ENCODE measurements at regions not wholly inside any gene's neighbourhood (a gene's known extent, or its start where the extent isn't known, plus 50 kb on each side); places are given as distances from the start of the nearest gene placed in this dataset.

- peak; percentile 81 for DNase-seq (ENCODE audit: low read depth)
- peak overlapping the region; percentile 67 for H3K4me2 ChIP-seq (ENCODE audit: low read length)
These were observed 99.8 kb upstream of the ARHGAP28 start for GRCh38 chr18:6629635-6630140.

GRCh38 chr18:6633310-6633709 is 96.2 kb upstream of the ARHGAP28 start:
- no peak overlapping the region for H3K4me2 ChIP-seq (ENCODE audit: low read length)

More at GRCh38 chr18:6629635-6630140, 99.8 kb upstream of the ARHGAP28 start:
- no peaks in the 10 kb centered on the region for H3K9me3 ChIP-seq (ENCODE audit: insufficient read depth, low read depth, low read length)
- H3K27me3 ChIP-seq (ENCODE audit: insufficient read depth, low read length): no peaks in the 10 kb centered on the region
- peak overlapping the region; percentile 83 for H3K27ac ChIP-seq (ENCODE audit: low read depth, low read length)
- no peaks in the 10 kb centered on the region for H3K79me2 ChIP-seq (ENCODE audit: insufficient read depth, low read length)
- no peak overlapping the region for H3K4me3 ChIP-seq (ENCODE audit: insufficient read depth, low read depth, low read length)
- no peak for TF ChIP-seq EZH2 (IDR thresholded peaks at IDR 0.05; ENCODE audit: insufficient read depth, low read length)
- TF ChIP-seq, protein P1, sequence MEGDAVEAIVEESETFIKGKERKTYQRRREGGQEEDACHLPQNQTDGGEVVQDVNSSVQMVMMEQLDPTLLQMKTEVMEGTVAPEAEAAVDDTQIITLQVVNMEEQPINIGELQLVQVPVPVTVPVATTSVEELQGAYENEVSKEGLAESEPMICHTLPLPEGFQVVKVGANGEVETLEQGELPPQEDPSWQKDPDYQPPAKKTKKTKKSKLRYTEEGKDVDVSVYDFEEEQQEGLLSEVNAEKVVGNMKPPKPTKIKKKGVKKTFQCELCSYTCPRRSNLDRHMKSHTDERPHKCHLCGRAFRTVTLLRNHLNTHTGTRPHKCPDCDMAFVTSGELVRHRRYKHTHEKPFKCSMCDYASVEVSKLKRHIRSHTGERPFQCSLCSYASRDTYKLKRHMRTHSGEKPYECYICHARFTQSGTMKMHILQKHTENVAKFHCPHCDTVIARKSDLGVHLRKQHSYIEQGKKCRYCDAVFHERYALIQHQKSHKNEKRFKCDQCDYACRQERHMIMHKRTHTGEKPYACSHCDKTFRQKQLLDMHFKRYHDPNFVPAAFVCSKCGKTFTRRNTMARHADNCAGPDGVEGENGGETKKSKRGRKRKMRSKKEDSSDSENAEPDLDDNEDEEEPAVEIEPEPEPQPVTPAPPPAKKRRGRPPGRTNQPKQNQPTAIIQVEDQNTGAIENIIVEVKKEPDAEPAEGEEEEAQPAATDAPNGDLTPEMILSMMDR (IDR thresholded peaks at IDR 0.05; ENCODE audit: insufficient read depth, low read depth, low read length): no peak
- peak; percentile 77 for FAIRE-seq
- Mint-ChIP-seq H3K27me3 (ENCODE audit: low read depth, unreplicated experiment) (no peaks in the 10 kb centered on the region), H3K4me3 (ENCODE audit: unreplicated experiment) (no peak overlapping the region), H3K4me1 (ENCODE audit: low read depth, unreplicated experiment) (peaks cover 37% of the 10 kb centered on the region), H3K36me3 (ENCODE audit: low read depth, unreplicated experiment) (no peaks in the 10 kb centered on the region), H3K27ac (ENCODE audit: unreplicated experiment) (peak overlapping the region; percentile 83), H3K9me3 (ENCODE audit: unreplicated experiment) (no peaks in the 10 kb centered on the region)
- no peaks in the 10 kb centered on the region for H4K20me1 ChIP-seq (ENCODE audit: insufficient read depth, low read length)
- H3K36me3 ChIP-seq (ENCODE audit: insufficient read depth, low read length): no peaks in the 10 kb centered on the region
- H3K9ac ChIP-seq (ENCODE audit: low read length): peak overlapping the region; percentile 45
- H3K4me1 ChIP-seq (ENCODE audit: insufficient read depth, low read length): peaks cover 35% of the 10 kb centered on the region
- H2AFZ ChIP-seq (ENCODE audit: low read depth, low read length): no peak overlapping the region

GRCh38 chr18:6636091-6636490 is 93.4 kb upstream of the ARHGAP28 start:
- no peak overlapping the region for H3K4me2 ChIP-seq (ENCODE audit: low read length)
- H3K79me2 ChIP-seq (ENCODE audit: insufficient read depth, low read length): no peaks in the 10 kb centered on the region
- DNase-seq (ENCODE audit: low read depth) (no peak), FAIRE-seq (no peak)
- H2AFZ ChIP-seq (ENCODE audit: low read depth, low read length): no peak overlapping the region
- H3K36me3 Mint-ChIP-seq (ENCODE audit: low read depth, unreplicated experiment): no peaks in the 10 kb centered on the region
- TF ChIP-seq EZH2 (IDR thresholded peaks at IDR 0.05; ENCODE audit: insufficient read depth, low read length): no peak
- TF ChIP-seq, protein P1 (IDR thresholded peaks at IDR 0.05; ENCODE audit: insufficient read depth, low read depth, low read length): no peak
- no peaks in the 10 kb centered on the region for H4K20me1 ChIP-seq (ENCODE audit: insufficient read depth, low read length)
- H3K9me3 Mint-ChIP-seq (ENCODE audit: unreplicated experiment): no peaks in the 10 kb centered on the region
- no peaks in the 10 kb centered on the region for H3K27me3 Mint-ChIP-seq (ENCODE audit: low read depth, unreplicated experiment)
- peaks cover 2% of the 10 kb centered on the region for H3K4me1 ChIP-seq (ENCODE audit: insufficient read depth, low read length)
- H3K4me3 Mint-ChIP-seq (ENCODE audit: unreplicated experiment): no peak overlapping the region
- no peak overlapping the region for H3K4me3 ChIP-seq (ENCODE audit: insufficient read depth, low read depth, low read length)
- H3K27ac Mint-ChIP-seq (ENCODE audit: unreplicated experiment): no peak overlapping the region
- H3K27me3 ChIP-seq (ENCODE audit: insufficient read depth, low read length): no peaks in the 10 kb centered on the region
- no peak overlapping the region for H3K9ac ChIP-seq (ENCODE audit: low read length)
- no peak overlapping the region for H3K27ac ChIP-seq (ENCODE audit: low read depth, low read length)
- H3K36me3 ChIP-seq (ENCODE audit: insufficient read depth, low read length): no peaks in the 10 kb centered on the region
- H3K9me3 ChIP-seq (ENCODE audit: insufficient read depth, low read depth, low read length): no peaks in the 10 kb centered on the region
- H3K4me1 Mint-ChIP-seq (ENCODE audit: low read depth, unreplicated experiment): peaks cover 10% of the 10 kb centered on the region

More at GRCh38 chr18:6633310-6633709, 96.2 kb upstream of the ARHGAP28 start:
- no peaks in the 10 kb centered on the region for H3K79me2 ChIP-seq (ENCODE audit: insufficient read depth, low read length)
- H3K27ac ChIP-seq (ENCODE audit: low read depth, low read length): no peak overlapping the region
- Mint-ChIP-seq H3K9me3 (ENCODE audit: unreplicated experiment) (no peaks in the 10 kb centered on the region), H3K27ac (ENCODE audit: unreplicated experiment) (no peak overlapping the region), H3K4me1 (ENCODE audit: low read depth, unreplicated experiment) (peaks cover 23% of the 10 kb centered on the region), H3K27me3 (ENCODE audit: low read depth, unreplicated experiment) (no peaks in the 10 kb centered on the region), H3K36me3 (ENCODE audit: low read depth, unreplicated experiment) (no peaks in the 10 kb centered on the region), H3K4me3 (ENCODE audit: unreplicated experiment) (no peak overlapping the region)
- no peaks in the 10 kb centered on the region for H4K20me1 ChIP-seq (ENCODE audit: insufficient read depth, low read length)
- H3K9me3 ChIP-seq (ENCODE audit: insufficient read depth, low read depth, low read length): no peaks in the 10 kb centered on the region
- H3K9ac ChIP-seq (ENCODE audit: low read length): no peak overlapping the region
- H3K4me1 ChIP-seq (ENCODE audit: insufficient read depth, low read length): peaks cover 17% of the 10 kb centered on the region
- no peaks in the 10 kb centered on the region for H3K36me3 ChIP-seq (ENCODE audit: insufficient read depth, low read length)
- FAIRE-seq (no peak), DNase-seq (ENCODE audit: low read depth) (no peak)
- no peaks in the 10 kb centered on the region for H3K27me3 ChIP-seq (ENCODE audit: insufficient read depth, low read length)
- H3K4me3 ChIP-seq (ENCODE audit: insufficient read depth, low read depth, low read length): no peak overlapping the region
- TF ChIP-seq, protein P1 (IDR thresholded peaks at IDR 0.05; ENCODE audit: insufficient read depth, low read depth, low read length): no peak
- no peak for TF ChIP-seq EZH2 (IDR thresholded peaks at IDR 0.05; ENCODE audit: insufficient read depth, low read length)
- H2AFZ ChIP-seq (ENCODE audit: low read depth, low read length): peak overlapping the region; percentile 45
